Neuronal stem cell (in vitro differentiated cells): ENCODE measurements at regions not wholly inside any gene's neighbourhood (a gene's known extent, or its start where the extent isn't known, plus 50 kb on each side); places are given as distances from the start of the nearest gene placed in this dataset.
A peak's percentile ranks its signal among the peaks of the same experiment; 100 is the strongest.

ENCODE experiments used
- DNase-seq: peaks from one replicate; pipeline ENCODE4 v3.0.0-alpha.2; 2013; ENCODE audit warnings: low spot score
- H2AFZ ChIP-seq: one replicate; pipeline ENCODE4 v1.6.1; 2013; ENCODE audit warnings: mild to moderate bottlenecking, low read length, inconsistent platforms
- H2AK5ac ChIP-seq: 2 replicates; pipeline ENCODE4 v1.6.1; 2013; ENCODE audit warnings: low read depth, mild to moderate bottlenecking, inconsistent platforms, low read length, moderate library complexity, mixed read lengths
- H2BK120ac ChIP-seq: 2 replicates; pipeline ENCODE4 v1.6.1; 2013; ENCODE audit warnings: low read depth, mild to moderate bottlenecking, inconsistent platforms, low read length, moderate library complexity, mixed read lengths
- H2BK12ac ChIP-seq: one replicate; pipeline ENCODE4 v1.6.1; 2013; ENCODE audit warnings: low read length, inconsistent platforms
- H2BK15ac ChIP-seq: 2 replicates; pipeline ENCODE4 v1.6.1; 2013; ENCODE audit warnings: mild to moderate bottlenecking, low read length, inconsistent platforms, mixed read lengths
- H2BK5ac ChIP-seq: one replicate; pipeline ENCODE4 v1.6.1; 2013; ENCODE audit warnings: inconsistent platforms, mild to moderate bottlenecking, low read length, moderate library complexity
- H3K14ac ChIP-seq: one replicate; pipeline ENCODE4 v1.6.1; 2013; ENCODE audit warnings: low read length, inconsistent platforms
- H3K18ac ChIP-seq: 2 replicates; pipeline ENCODE4 v1.6.1; 2013; ENCODE audit warnings: low read length, inconsistent platforms
- H3K23ac ChIP-seq: 2 replicates; pipeline ENCODE4 v1.6.1; 2013; ENCODE audit warnings: low read depth, mild to moderate bottlenecking, mixed read lengths, low read length, inconsistent platforms; ENCODE audit not compliant: poor library complexity
- H3K27ac ChIP-seq: replicated peaks from 3 replicates; pipeline ENCODE4 v1.5.1; 2013; ENCODE audit warnings: low read length, inconsistent platforms
- H3K27me3 ChIP-seq, 3 experiments: 2 replicates each; pipeline ENCODE4 v1.6.1; 2013; ENCODE audit warnings: low read length in 3 of 3, mild to moderate bottlenecking in 2 of 3, inconsistent platforms in 1 of 3, low read depth in 1 of 3, mixed read lengths in 1 of 3, moderate library complexity in 1 of 3; ENCODE audit not compliant: control insufficient read depth in 3 of 3, insufficient read depth in 3 of 3
- H3K36me3 ChIP-seq, 2 donors: replicated peaks in 1 of 2; 2 replicates each; pipeline ENCODE4 v1.6.1; 2013; ENCODE audit warnings: low read length in 2 of 2; ENCODE audit not compliant: control insufficient read depth in 2 of 2, insufficient read depth in 2 of 2
- H3K4ac ChIP-seq: 2 replicates; pipeline ENCODE4 v1.6.1; 2013; ENCODE audit warnings: inconsistent platforms, mild to moderate bottlenecking, low read length, moderate library complexity
- H3K4me1 ChIP-seq, 2 donors: 1 replicate in 1 of 2; 2 replicates in 1 of 2; pipeline ENCODE4 v1.6.1; 2013; ENCODE audit warnings: low read length in 2 of 2, low read depth in 1 of 2; ENCODE audit not compliant: control insufficient read depth in 2 of 2, insufficient read depth in 1 of 2
- H3K4me2 ChIP-seq: one replicate; pipeline ENCODE4 v1.6.1; 2013; ENCODE audit warnings: mild to moderate bottlenecking, low read length, inconsistent platforms; ENCODE audit not compliant: insufficient read depth, poor library complexity, severe bottlenecking
- H3K4me3 ChIP-seq, 2 donors: 2 replicates each; pipeline ENCODE4 v1.5.1; 2013; ENCODE audit warnings: low read length in 2 of 2, mild to moderate bottlenecking in 2 of 2, inconsistent platforms in 1 of 2, moderate library complexity in 1 of 2
- H3K79me1 ChIP-seq: one replicate; pipeline ENCODE4 v1.6.1; 2013; ENCODE audit warnings: low read depth, mild to moderate bottlenecking, inconsistent platforms, low read length, moderate library complexity
- H3K9ac ChIP-seq: one replicate; pipeline ENCODE4 v1.6.1; 2013; ENCODE audit warnings: mild to moderate bottlenecking, low read depth, low read length, inconsistent platforms; ENCODE audit not compliant: poor library complexity
- H3K9me3 ChIP-seq, 2 donors: replicated peaks in 1 of 2; 2 replicates each; pipeline versions ENCODE3 to v1.6.1; 2013; ENCODE audit warnings: low read length in 2 of 2, mild to moderate bottlenecking in 2 of 2, inconsistent platforms in 1 of 2, low read depth in 1 of 2, mixed read lengths in 1 of 2, moderate library complexity in 1 of 2; ENCODE audit not compliant: control insufficient read depth in 2 of 2, insufficient read depth in 1 of 2
- H4K8ac ChIP-seq: one replicate; pipeline ENCODE4 v1.6.1; 2013; ENCODE audit warnings: low read depth, mild to moderate bottlenecking, inconsistent platforms, low read length, moderate library complexity
- H4K91ac ChIP-seq: one replicate; pipeline ENCODE4 v1.6.1; 2013; ENCODE audit warnings: low read length, low read depth, mild to moderate bottlenecking, inconsistent platforms; ENCODE audit not compliant: poor library complexity
- WGBS, 2 donors: extraction: QIAGEN DNeasy Blood & Tissue Kit; methylation state at CpG; one replicate each; pipeline ENCODE4 v1.1.7; 2013; ENCODE audit warnings: missing lambda C conversion rate in 2 of 2, mixed read lengths in 1 of 2; ENCODE audit not compliant: insufficient read length in 2 of 2, insufficient replicate concordance in 1 of 2; ENCODE audit errors: extremely low coverage in 2 of 2; 5-methylcytosine and 5-hydroxymethylcytosine counted together

GRCh38 chr5:97980291-97980690, 793.2 kb upstream of the RGMB start:
- no peaks in the 10 kb centered on the region for H3K79me1 ChIP-seq
- no peak overlapping the region for H2BK12ac ChIP-seq
- no peaks in the 10 kb centered on the region for H3K27me3 ChIP-seq
- no peak overlapping the region for H2BK15ac ChIP-seq
- H3K9ac ChIP-seq: no peak overlapping the region
- no peak for DNase-seq
- H3K9me3 ChIP-seq: no peaks in the 10 kb centered on the region
- H4K91ac ChIP-seq: no peak overlapping the region
- WGBS, 2 donors: no CpG with 5 or more reads among the region's 1 CpG
- peak overlapping the region; percentile 70 for H2AFZ ChIP-seq
- H3K4me2 ChIP-seq: no peak overlapping the region
- no peak overlapping the region for H4K8ac ChIP-seq
- H3K14ac ChIP-seq: no peak overlapping the region
- no peak overlapping the region for H2AK5ac ChIP-seq
- no peak overlapping the region for H3K27ac ChIP-seq
- H3K23ac ChIP-seq: no peak overlapping the region
- H2BK120ac ChIP-seq: no peak overlapping the region
- H3K4me1 ChIP-seq: no peaks in the 10 kb centered on the region
- H3K36me3 ChIP-seq: no peaks in the 10 kb centered on the region
- no peak overlapping the region for H3K18ac ChIP-seq
- no peak overlapping the region for H2BK5ac ChIP-seq
- H3K4ac ChIP-seq: no peak overlapping the region
- H3K4me3 ChIP-seq: no peak overlapping the region

- Histone ChIP-seq H3K9me3 (no peaks in the 10 kb centered on the region), H3K23ac (no peak overlapping the region), H2AK5ac (no peak overlapping the region), H3K14ac (no peak overlapping the region), H3K9ac (no peak overlapping the region), H2AFZ (no peak overlapping the region), H4K8ac (no peak overlapping the region), H2BK5ac (no peak overlapping the region), H3K79me1 (no peaks in the 10 kb centered on the region), H2BK120ac (no peak overlapping the region), H3K4me2 (no peak overlapping the region), H2BK15ac (no peak overlapping the region), H3K4me3 (no peak overlapping the region), H3K27ac (no peak overlapping the region), H3K36me3 (no peaks in the 10 kb centered on the region), H3K4ac (no peak overlapping the region), H3K4me1 (no peaks in the 10 kb centered on the region), H3K27me3 (no peaks in the 10 kb centered on the region), H2BK12ac (no peak overlapping the region), H4K91ac (no peak overlapping the region), H3K18ac (no peak overlapping the region)
- no peak for DNase-seq
- WGBS, 2 donors: no CpG with 5 or more reads among the region's 4 CpGs
Observed at GRCh38 chr5:97986069-97986468, 787.4 kb upstream of the RGMB start.

- DNase-seq: no peak
- Histone ChIP-seq H2BK12ac (no peak overlapping the region), H3K18ac (peak overlapping the region; percentile 66), H3K27ac (no peak overlapping the region), H3K36me3 (no peaks in the 10 kb centered on the region), H4K91ac (no peak overlapping the region), H3K4me3 (no peak overlapping the region), H3K4me1 (no peaks in the 10 kb centered on the region), H2BK5ac (no peak overlapping the region), H3K9me3 (no peaks in the 10 kb centered on the region), H3K14ac (no peak overlapping the region), H4K8ac (no peak overlapping the region), H2BK15ac (no peak overlapping the region), H2AFZ (peak overlapping the region; percentile 7), H3K4me2 (no peak overlapping the region), H3K23ac (no peak overlapping the region), H3K4ac (no peak overlapping the region), H2BK120ac (no peak overlapping the region), H3K27me3 (no peaks in the 10 kb centered on the region), H3K9ac (no peak overlapping the region), H3K79me1 (no peaks in the 10 kb centered on the region), H2AK5ac (no peak overlapping the region)
- WGBS, 2 donors: no CpG with 5 or more reads among the region's 7 CpGs
Observed at GRCh38 chr5:97991236-97991635, 782.2 kb upstream of the RGMB start.

- Histone ChIP-seq H3K9me3 (no peaks in the 10 kb centered on the region), H4K8ac (no peak overlapping the region), H3K36me3 (no peaks in the 10 kb centered on the region), H3K27me3 (no peaks in the 10 kb centered on the region), H3K18ac (no peak overlapping the region), H3K4me3 (no peak overlapping the region), H3K9ac (no peak overlapping the region), H2BK5ac (no peak overlapping the region), H3K79me1 (no peaks in the 10 kb centered on the region), H2AFZ (peak overlapping the region; percentile 46), H3K14ac (no peak overlapping the region), H3K4me2 (no peak overlapping the region), H4K91ac (no peak overlapping the region), H2BK15ac (no peak overlapping the region), H2AK5ac (no peak overlapping the region), H3K27ac (no peak overlapping the region), H3K4ac (no peak overlapping the region), H3K23ac (no peak overlapping the region), H2BK120ac (no peak overlapping the region), H3K4me1 (peaks cover 0 to 18% of the 10 kb centered on the region in 2 donors), H2BK12ac (no peak overlapping the region)
- DNase-seq: peak; percentile 46
Observed at GRCh38 chr5:97998941-97999340, 774.5 kb upstream of the RGMB start.
